A673 (cell line): ENCODE measurements at regions not wholly inside any gene's neighbourhood (a gene's known extent, or its start where the extent isn't known, plus 50 kb on each side); places are given as distances from the start of the nearest gene placed in this dataset.

Experiments used
- BruUV-seq: library from RNA; stranded (reverse); fragments of 400-500 nt; replicated peaks from 2 replicates; lab custom pipeline; 2021; lab: Mats Ljungman, UMichigan
- CTCF ChIA-PET: fragments of 300-600 bp; sonication (Branson Sonifier 250); formaldehyde crosslinking; loops from one replicate; lab custom pipeline; 2022; ENCODE audit warnings: antibody characterized with exemption; lab: Charles Lee
- POLR2A ChIA-PET: fragments of 300-600 bp; sonication (Branson Sonifier 250); formaldehyde crosslinking; loops from one replicate; lab custom pipeline; 2022; ENCODE audit warnings: antibody characterized with exemption; ENCODE audit not compliant: low non-redundant PET; lab: Charles Lee
- DNase-seq: peaks from one replicate; pipeline ENCODE4 v3.0.0-alpha.2; 2015; ENCODE audit warnings: low spot score
- H3K27ac ChIP-seq: fragments of 200-600 bp; sonication (generic); 2 replicates; pipeline ENCODE4 v1.5.1; 2016; ENCODE audit warnings: mixed run types, low read depth, mild to moderate bottlenecking, mixed read lengths, antibody characterized with exemption, low read length; ENCODE audit not compliant: poor library complexity, severe bottlenecking
- H3K27me3 ChIP-seq: fragments of 200-600 bp; sonication (generic); replicated peaks from 2 replicates; pipeline ENCODE4 v1.6.1; 2017; ENCODE audit warnings: mixed run types, low read depth, mild to moderate bottlenecking, mixed read lengths, antibody characterized with exemption, low read length; ENCODE audit not compliant: insufficient read depth, poor library complexity
- H3K36me3 ChIP-seq: fragments of 200-600 bp; sonication (generic); 2 replicates; pipeline ENCODE4 v1.6.1; 2016; ENCODE audit warnings: mixed run types, mild to moderate bottlenecking, mixed read lengths, antibody characterized with exemption, low read length; ENCODE audit not compliant: insufficient read depth, poor library complexity, severe bottlenecking
- H3K4me1 ChIP-seq: fragments of 200-600 bp; sonication (generic); 2 replicates; pipeline ENCODE4 v1.6.1; 2017; ENCODE audit warnings: mixed run types, mild to moderate bottlenecking, mixed read lengths, antibody characterized with exemption, low read length; ENCODE audit not compliant: insufficient read depth, poor library complexity, severe bottlenecking
- H3K4me3 ChIP-seq: fragments of 200-600 bp; sonication (generic); 2 replicates; pipeline ENCODE4 v1.5.1; 2016; ENCODE audit warnings: low read depth, mixed run types, mild to moderate bottlenecking, mixed read lengths, low read length; ENCODE audit not compliant: poor library complexity, severe bottlenecking
- H3K9me3 ChIP-seq: fragments of 200-600 bp; sonication (generic); 2 replicates; pipeline ENCODE4 v1.6.1; 2016; ENCODE audit warnings: mixed run types, low read depth, mild to moderate bottlenecking, mixed read lengths, antibody characterized with exemption, low read length; ENCODE audit not compliant: poor library complexity, severe bottlenecking
- EZH2 ChIP-seq: fragments of 200-600 bp; sonication (generic); IDR thresholded peaks from 2 replicates; pipeline ENCODE4 v1.6.1; 2017; ENCODE audit warnings: borderline replicate concordance, low read depth, mild to moderate bottlenecking, mixed read lengths, antibody characterized with exemption, low read length; ENCODE audit not compliant: poor library complexity, severe bottlenecking
- intact Hi-C: fragments of 100-400 bp; cut with micrococcal nuclease; formaldehyde crosslinking; loops from one replicate; pipeline ENCODE4 v1.10.0; 2022; ENCODE audit not compliant: unreplicated experiment
- TF ChIP-seq, protein P1 (sequence below): fragments of 300-800, 200-600 bp; sonication (generic); conservative IDR thresholded peaks from 2 replicates; pipeline ENCODE4 v1.5.1; 2017; ENCODE audit warnings: low read depth, mild to moderate bottlenecking, antibody characterized with exemption, low read length, moderate library complexity, mixed read lengths

DNA sequence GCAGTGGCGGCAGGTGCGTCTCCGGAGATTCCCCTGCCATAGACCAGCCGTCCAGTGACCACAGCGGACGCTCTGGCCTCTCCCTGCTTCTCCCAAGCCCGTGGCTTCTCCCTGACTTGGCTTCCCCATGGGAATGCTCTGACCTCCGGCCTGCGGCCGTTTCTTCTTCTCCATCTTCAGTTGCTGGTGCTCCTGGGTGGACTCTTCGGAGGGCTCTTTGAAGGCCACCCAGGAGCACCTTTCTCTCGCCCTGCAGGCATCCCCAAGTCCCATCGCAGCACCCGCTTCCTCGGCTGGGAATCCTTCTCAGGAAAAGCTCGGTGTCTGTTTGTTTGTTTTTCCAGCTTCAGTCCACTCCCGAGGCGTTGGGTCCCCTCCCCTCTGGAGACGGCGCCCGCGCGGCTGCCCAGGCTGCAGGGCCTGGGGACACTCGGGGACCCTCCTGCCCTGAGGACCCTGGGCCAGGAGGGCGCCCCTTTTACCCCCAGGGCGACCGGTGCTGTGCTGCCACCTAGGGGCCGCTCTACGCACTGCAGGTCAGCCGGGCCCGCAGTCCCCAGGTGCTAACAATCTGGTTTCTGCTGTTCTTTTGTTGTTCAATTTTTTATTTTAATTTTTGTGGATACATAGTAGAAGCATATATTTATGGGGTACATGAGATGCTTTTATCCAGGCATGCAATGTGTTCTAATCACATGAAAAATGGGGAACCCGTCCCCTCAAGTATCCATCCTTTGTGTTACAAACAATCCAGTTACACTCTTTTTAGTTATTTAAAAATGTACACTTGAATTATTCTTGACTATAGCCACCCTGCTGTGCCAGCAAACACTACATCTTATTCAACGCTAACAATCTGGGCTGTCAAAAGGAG is 197.9 kb upstream of the ADAMTS16 start:
- H3K4me3 ChIP-seq: no peak overlapping the region
- intact Hi-C loops: loop anchor here (1.0 kb wide), 1 partner anchor 63 kb away; no protein-coding TSS in a partner anchor
- TF ChIP-seq EZH2: no peak
- TF ChIP-seq, protein P1, sequence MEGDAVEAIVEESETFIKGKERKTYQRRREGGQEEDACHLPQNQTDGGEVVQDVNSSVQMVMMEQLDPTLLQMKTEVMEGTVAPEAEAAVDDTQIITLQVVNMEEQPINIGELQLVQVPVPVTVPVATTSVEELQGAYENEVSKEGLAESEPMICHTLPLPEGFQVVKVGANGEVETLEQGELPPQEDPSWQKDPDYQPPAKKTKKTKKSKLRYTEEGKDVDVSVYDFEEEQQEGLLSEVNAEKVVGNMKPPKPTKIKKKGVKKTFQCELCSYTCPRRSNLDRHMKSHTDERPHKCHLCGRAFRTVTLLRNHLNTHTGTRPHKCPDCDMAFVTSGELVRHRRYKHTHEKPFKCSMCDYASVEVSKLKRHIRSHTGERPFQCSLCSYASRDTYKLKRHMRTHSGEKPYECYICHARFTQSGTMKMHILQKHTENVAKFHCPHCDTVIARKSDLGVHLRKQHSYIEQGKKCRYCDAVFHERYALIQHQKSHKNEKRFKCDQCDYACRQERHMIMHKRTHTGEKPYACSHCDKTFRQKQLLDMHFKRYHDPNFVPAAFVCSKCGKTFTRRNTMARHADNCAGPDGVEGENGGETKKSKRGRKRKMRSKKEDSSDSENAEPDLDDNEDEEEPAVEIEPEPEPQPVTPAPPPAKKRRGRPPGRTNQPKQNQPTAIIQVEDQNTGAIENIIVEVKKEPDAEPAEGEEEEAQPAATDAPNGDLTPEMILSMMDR: peak; percentile 97
- DNase-seq: peak; percentile 5
- H3K36me3 ChIP-seq: no peaks in the 10 kb centered on the region
- BruUV-seq: no TSS peak
- POLR2A ChIA-PET: no interaction called here
- no peaks in the 10 kb centered on the region for H3K4me1 ChIP-seq
- H3K27me3 ChIP-seq: peaks cover 3% of the 10 kb centered on the region
- H3K9me3 ChIP-seq: no peaks in the 10 kb centered on the region
- no peak overlapping the region for H3K27ac ChIP-seq
- CTCF ChIA-PET: interaction anchor here (0.6 to 0.7 kb wide), 2 partner anchors 74 to 1289 kb away, joined by 4 to 8 read pairs; no protein-coding TSS in a partner anchor

GRCh38 chr5:4942831-4943178 is 197.3 kb upstream of the ADAMTS16 start:
- H3K4me1 ChIP-seq: no peaks in the 10 kb centered on the region
- H3K4me3 ChIP-seq: no peak overlapping the region
- no peak for DNase-seq
- TF ChIP-seq, protein P1: no peak
- no peak for TF ChIP-seq EZH2
- no TSS peak for BruUV-seq
- no peaks in the 10 kb centered on the region for H3K36me3 ChIP-seq
- peaks cover 3% of the 10 kb centered on the region for H3K27me3 ChIP-seq
- CTCF ChIA-PET: no interaction called here
- no peak overlapping the region for H3K27ac ChIP-seq
- H3K9me3 ChIP-seq: no peaks in the 10 kb centered on the region
- intact Hi-C loops: loop anchor here (1.0 kb wide), 1 partner anchor 64 kb away; no protein-coding TSS in a partner anchor
- POLR2A ChIA-PET: no interaction called here

- CTCF ChIA-PET: no interaction called here
- POLR2A ChIA-PET: no interaction called here
- Histone ChIP-seq H3K9me3 (no peaks in the 10 kb centered on the region), H3K36me3 (no peaks in the 10 kb centered on the region), H3K27me3 (peaks cover 20% of the 10 kb centered on the region), H3K4me1 (no peaks in the 10 kb centered on the region), H3K4me3 (no peak overlapping the region), H3K27ac (no peak overlapping the region)
- no peak for TF ChIP-seq EZH2
- TF ChIP-seq, protein P1: no peak
- DNase-seq: no peak
- intact Hi-C loops: no loop called here
- BruUV-seq: no TSS peak
These were observed 194.8 kb upstream of the ADAMTS16 start for GRCh38 chr5:4945296-4945695.
